ENCODE measurements at regions not wholly inside any gene's neighbourhood (a gene's known extent, or its start where the extent isn't known, plus 50 kb on each side); places are given as distances from the start of the nearest gene placed in this dataset.

- intact Hi-C loops (cut with DNase I; ENCODE audit: low total_unique reads), result no loop called here
- Histone ChIP-seq H3K27me3 (no peaks in the 10 kb centered on the region), H3K9me3 (no peaks in the 10 kb centered on the region)
Measured at GRCh38 chr5:135131801-135132680, 98.0 kb upstream of the PITX1 start.

GRCh38 chr5:135130261-135131215, 96.5 kb upstream of the PITX1 start:
- H3K27ac ChIP-seq, result no peak overlapping the region
- no peak for DNase-seq
- H3K4me3 ChIP-seq, result no peak overlapping the region
- 83 to 94% methylated on average over 6 to 7 of the region's 7 CpGs for WGBS, 2 donors
- no peaks in the 10 kb centered on the region for H3K27me3 ChIP-seq
- intact Hi-C loops (cut with DNase I; ENCODE audit: low total_unique reads), result no loop called here
- H3K9me3 ChIP-seq, result no peaks in the 10 kb centered on the region
- no peaks in the 10 kb centered on the region for H3K4me1 ChIP-seq
- H3K36me3 ChIP-seq (ENCODE audit: low read depth, missing control alignments), result no peaks in the 10 kb centered on the region
- no peak for TF ChIP-seq CTCF (IDR thresholded peaks at IDR 0.05)
- no peak for TF ChIP-seq POLR2A (IDR thresholded peaks at IDR 0.05)

More at GRCh38 chr5:135131801-135132680, 98.0 kb upstream of the PITX1 start:
- no peak overlapping the region for H3K4me3 ChIP-seq
- WGBS, 2 donors, result 88 to 93% methylated on average over 12 of the region's 12 CpGs
- TF ChIP-seq CTCF (IDR thresholded peaks at IDR 0.05) (no peak), POLR2A (IDR thresholded peaks at IDR 0.05) (no peak)
- H3K27ac ChIP-seq, result no peak overlapping the region
- H3K4me1 ChIP-seq, result no peaks in the 10 kb centered on the region
- DNase-seq, result no peak
- H3K36me3 ChIP-seq (ENCODE audit: low read depth, missing control alignments), result no peaks in the 10 kb centered on the region

- Histone ChIP-seq H3K27ac (no peak overlapping the region), H3K36me3 (ENCODE audit: low read depth, missing control alignments) (no peaks in the 10 kb centered on the region), H3K9me3 (no peaks in the 10 kb centered on the region), H3K4me3 (no peak overlapping the region), H3K27me3 (no peaks in the 10 kb centered on the region), H3K4me1 (no peaks in the 10 kb centered on the region)
- intact Hi-C loops (cut with DNase I; ENCODE audit: low total_unique reads), result no loop called here
- 72 to 73% methylated on average over 12 of the region's 12 CpGs for WGBS, 2 donors
- DNase-seq, result no peak
- TF ChIP-seq POLR2A (IDR thresholded peaks at IDR 0.05), result no peak
- TF ChIP-seq CTCF (IDR thresholded peaks at IDR 0.05), result no peak
Measured at GRCh38 chr5:135129307-135129706, 95.3 kb upstream of the PITX1 start.

- H3K36me3 ChIP-seq (ENCODE audit: low read depth, missing control alignments), result no peaks in the 10 kb centered on the region
- no peak for DNase-seq
- no peaks in the 10 kb centered on the region for H3K4me1 ChIP-seq
- intact Hi-C loops (cut with DNase I; ENCODE audit: low total_unique reads), result no loop called here
- no peak overlapping the region for H3K4me3 ChIP-seq
- H3K9me3 ChIP-seq, result no peaks in the 10 kb centered on the region
- no peak for TF ChIP-seq POLR2A (IDR thresholded peaks at IDR 0.05)
- TF ChIP-seq CTCF (IDR thresholded peaks at IDR 0.05), result no peak
- WGBS, 2 donors, result 83 to 90% methylated on average over 3 of the region's 3 CpGs
- H3K27me3 ChIP-seq, result no peaks in the 10 kb centered on the region
- no peak overlapping the region for H3K27ac ChIP-seq
Measured at GRCh38 chr5:135128361-135128760, 94.3 kb upstream of the PITX1 start.

All from testis (tissue), 2 donors.